ENCODE measurements at regions not wholly inside any gene's neighbourhood (a gene's known extent, or its start where the extent isn't known, plus 50 kb on each side); places are given as distances from the start of the nearest gene placed in this dataset.

GRCh38 chr2:221822416-221822815 is 250.3 kb upstream of the EPHA4 start:
- no peak overlapping the region for H3K27ac ChIP-seq
- no peak for TF ChIP-seq POLR2A (IDR thresholded peaks at IDR 0.05)
- no peak for TF ChIP-seq CTCF (IDR thresholded peaks at IDR 0.05)
- TF ChIP-seq POLR2AphosphoS5 (IDR thresholded peaks at IDR 0.05) = no peak
- no peaks in the 10 kb centered on the region for H3K4me1 ChIP-seq (replicated peaks)
- 56% methylated on average over 2 of the region's 2 CpGs for WGBS
- H3K27me3 ChIP-seq (replicated peaks; ENCODE audit: insufficient read depth) = no peaks in the 10 kb centered on the region
- intact Hi-C loops (cut with DNase I) = no loop called here
- no peak for DNase-seq (ENCODE audit: low spot score)
- no peaks in the 10 kb centered on the region for H3K36me3 ChIP-seq
- H3K4me3 ChIP-seq = no peak overlapping the region
- H3K9me3 ChIP-seq = no peaks in the 10 kb centered on the region

GRCh38 chr2:221818616-221819320 is 246.7 kb upstream of the EPHA4 start:
- WGBS = 50% methylated on average over 9 of the region's 9 CpGs
- Histone ChIP-seq H3K36me3 (no peaks in the 10 kb centered on the region), H3K27ac (no peak overlapping the region)

GRCh38 chr2:221817878-221818277 is 245.8 kb upstream of the EPHA4 start:
- Histone ChIP-seq H3K36me3 (no peaks in the 10 kb centered on the region), H3K4me1 (replicated peaks) (no peaks in the 10 kb centered on the region), H3K27ac (no peak overlapping the region), H3K9me3 (no peaks in the 10 kb centered on the region), H3K27me3 (replicated peaks; ENCODE audit: insufficient read depth) (no peaks in the 10 kb centered on the region), H3K4me3 (no peak overlapping the region)
- no peak for DNase-seq (ENCODE audit: low spot score)
- no peak for TF ChIP-seq POLR2AphosphoS5 (IDR thresholded peaks at IDR 0.05)
- TF ChIP-seq CTCF (IDR thresholded peaks at IDR 0.05) = no peak
- no peak for TF ChIP-seq POLR2A (IDR thresholded peaks at IDR 0.05)
- intact Hi-C loops (cut with DNase I) = no loop called here
- 99% methylated on average over 3 of the region's 3 CpGs for WGBS

More at GRCh38 chr2:221818616-221819320, 246.7 kb upstream of the EPHA4 start:
- intact Hi-C loops (cut with DNase I) = no loop called here
- Histone ChIP-seq H3K4me1 (replicated peaks) (no peaks in the 10 kb centered on the region), H3K4me3 (no peak overlapping the region), H3K27me3 (replicated peaks; ENCODE audit: insufficient read depth) (no peaks in the 10 kb centered on the region), H3K9me3 (no peaks in the 10 kb centered on the region)
- no peak for DNase-seq (ENCODE audit: low spot score)
- no peak for TF ChIP-seq POLR2A (IDR thresholded peaks at IDR 0.05)
- no peak for TF ChIP-seq POLR2AphosphoS5 (IDR thresholded peaks at IDR 0.05)
- TF ChIP-seq CTCF (IDR thresholded peaks at IDR 0.05) = no peak

DNA sequence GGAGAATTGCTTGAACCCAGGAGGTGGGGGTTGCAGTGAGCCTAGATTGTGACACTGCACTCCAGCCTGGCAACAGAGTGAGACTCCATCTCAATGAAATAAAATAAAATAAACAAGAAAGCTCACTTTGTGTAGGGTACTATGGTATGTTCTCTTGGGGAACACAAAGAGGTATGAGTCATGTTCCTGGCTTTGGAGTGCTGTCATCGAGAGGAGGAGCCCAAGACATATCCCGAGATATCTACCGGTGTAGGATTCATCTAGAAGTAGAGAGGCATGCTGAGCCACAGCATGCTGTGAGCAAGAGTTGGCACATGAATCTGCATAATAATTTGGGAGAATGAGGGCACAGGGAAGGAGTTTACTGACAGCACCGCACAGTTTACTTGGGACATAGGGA is 244.9 kb upstream of the EPHA4 start:
- 81% methylated on average over 4 of the region's 4 CpGs for WGBS
- DNase-seq (ENCODE audit: low spot score) = no peak
- Histone ChIP-seq H3K9me3 (no peaks in the 10 kb centered on the region), H3K27ac (no peak overlapping the region), H3K27me3 (replicated peaks; ENCODE audit: insufficient read depth) (no peaks in the 10 kb centered on the region), H3K4me3 (no peak overlapping the region), H3K4me1 (replicated peaks) (no peaks in the 10 kb centered on the region), H3K36me3 (no peaks in the 10 kb centered on the region)
- intact Hi-C loops (cut with DNase I) = no loop called here
- TF ChIP-seq CTCF (IDR thresholded peaks at IDR 0.05) (no peak), POLR2A (IDR thresholded peaks at IDR 0.05) (no peak), POLR2AphosphoS5 (IDR thresholded peaks at IDR 0.05) (no peak)

- H3K4me3 ChIP-seq = no peak overlapping the region
- 85% methylated on average over 9 of the region's 9 CpGs for WGBS
- intact Hi-C loops (cut with DNase I) = no loop called here
- no peaks in the 10 kb centered on the region for H3K27me3 ChIP-seq (replicated peaks; ENCODE audit: insufficient read depth)
- no peaks in the 10 kb centered on the region for H3K4me1 ChIP-seq (replicated peaks)
- TF ChIP-seq CTCF (IDR thresholded peaks at IDR 0.05) = no peak
- no peak for TF ChIP-seq POLR2A (IDR thresholded peaks at IDR 0.05)
- TF ChIP-seq POLR2AphosphoS5 (IDR thresholded peaks at IDR 0.05) = no peak
- H3K36me3 ChIP-seq = no peaks in the 10 kb centered on the region
- no peak overlapping the region for H3K27ac ChIP-seq
- no peaks in the 10 kb centered on the region for H3K9me3 ChIP-seq
- no peak for DNase-seq (ENCODE audit: low spot score)
Measured at GRCh38 chr2:221816566-221816965, 244.5 kb upstream of the EPHA4 start.
